H1 (cell line): ENCODE measurements at regions not wholly inside any gene's neighbourhood (a gene's known extent, or its start where the extent isn't known, plus 50 kb on each side); places are given as distances from the start of the nearest gene placed in this dataset.

ENCODE experiments used
- CTCF ChIA-PET: fragments of 300-600 bp; sonication (Branson Sonifier 250); formaldehyde crosslinking; loops from one replicate; lab custom pipeline; 2021; ENCODE audit not compliant: partially characterized antibody; lab: Charles Lee
- POLR2A ChIA-PET: fragments of 300-600 bp; sonication (Branson Sonifier 250); formaldehyde crosslinking; loops from one replicate; lab custom pipeline; 2021; ENCODE audit warnings: inconsistent platforms; ENCODE audit not compliant: partially characterized antibody; lab: Charles Lee
- DNase-seq, 2 experiments: peaks; one replicate each; pipeline versions ENCODE4 v3.0.0 to v3.0.0-alpha.2; 2010 to 2022; ENCODE audit warnings: low spot score in 2 of 2, low read depth in 1 of 2, mixed read lengths in 1 of 2
- FAIRE-seq: peaks from 2 replicates; lab custom pipeline; 2011; peaks lifted over from hg19 to GRCh38; lab: Jason Lieb, UNC
- H2AFZ ChIP-seq: 2 replicates; pipeline ENCODE4 v1.8.1; 2012; ENCODE audit warnings: low read length, inconsistent platforms
- H2AK5ac ChIP-seq: 2 replicates; pipeline ENCODE4 v1.6.1; 2013; ENCODE audit warnings: low read depth, low read length
- H2BK120ac ChIP-seq: replicated peaks from 2 replicates; pipeline ENCODE3; 2013; ENCODE audit warnings: low read depth, low read length, inconsistent platforms
- H2BK12ac ChIP-seq: 2 replicates; pipeline ENCODE4 v1.6.1; 2013; ENCODE audit warnings: low read depth, low read length
- H2BK15ac ChIP-seq: 2 replicates; pipeline ENCODE4 v1.6.1; 2013; ENCODE audit warnings: low read length
- H2BK20ac ChIP-seq: 2 replicates; pipeline ENCODE4 v1.6.1; 2013; ENCODE audit warnings: low read length
- H2BK5ac ChIP-seq: 2 replicates; pipeline ENCODE4 v1.6.1; 2013; ENCODE audit warnings: low read depth, low read length
- H3K14ac ChIP-seq: 2 replicates; pipeline ENCODE4 v1.6.1; 2013; ENCODE audit warnings: inconsistent platforms; ENCODE audit not compliant: insufficient read length
- H3K18ac ChIP-seq: 2 replicates; pipeline ENCODE4 v1.6.1; 2013; ENCODE audit warnings: low read length; ENCODE audit errors: extremely low read depth
- H3K23ac ChIP-seq: 2 replicates; pipeline ENCODE4 v1.6.1; 2013; ENCODE audit warnings: inconsistent platforms; ENCODE audit not compliant: insufficient read length
- H3K23me2 ChIP-seq: 2 replicates; pipeline ENCODE4 v1.6.1; 2013; ENCODE audit warnings: low read depth, low read length
- H3K27ac ChIP-seq: 2 replicates; pipeline ENCODE4 v1.6.1; 2011; ENCODE audit warnings: low read depth, low read length, inconsistent platforms
- H3K27me3 ChIP-seq, 4 experiments: replicated peaks in 1 of 4; 1 replicate in 1 of 4; 2 replicates in 3 of 4; pipeline versions ENCODE4 v1.6.1 to v1.8.1; 2011 to 2013; ENCODE audit warnings: low read length in 3 of 4, mild to moderate bottlenecking in 3 of 4, inconsistent platforms in 2 of 4, mixed read lengths in 2 of 4, moderate library complexity in 1 of 4; ENCODE audit not compliant: control insufficient read depth in 3 of 4, insufficient read depth in 3 of 4; ENCODE audit errors: extremely low read depth in 1 of 4
- H3K36me3 ChIP-seq, 4 experiments: 2 replicates each; pipeline versions ENCODE4 v1.6.1 to v1.8.1; 2011 to 2013; ENCODE audit warnings: mild to moderate bottlenecking in 4 of 4, low read length in 3 of 4, moderate library complexity in 2 of 4, control low read depth in 1 of 4, inconsistent platforms in 1 of 4; ENCODE audit not compliant: insufficient read depth in 4 of 4, control insufficient read depth in 2 of 4
- H3K4ac ChIP-seq: replicated peaks from 2 replicates; pipeline ENCODE3; 2013; ENCODE audit warnings: low read length, low read depth, mixed read lengths, inconsistent platforms; ENCODE audit not compliant: insufficient read length
- H3K4me1 ChIP-seq, 4 experiments: replicated peaks in 1 of 4; 1 replicate in 1 of 4; 2 replicates in 3 of 4; pipeline versions ENCODE4 v1.6.1 to v1.8.1; 2011 to 2013; ENCODE audit warnings: low read length in 3 of 4, inconsistent platforms in 2 of 4, mixed read lengths in 1 of 4; ENCODE audit not compliant: insufficient read depth in 4 of 4, control insufficient read depth in 3 of 4
- H3K4me2 ChIP-seq, 2 experiments: 2 replicates each; pipeline versions ENCODE4 v1.6.1 to v1.8.1; 2011 to 2013; ENCODE audit warnings: low read depth in 2 of 2, low read length in 2 of 2, control low read depth in 1 of 2, inconsistent platforms in 1 of 2, mild to moderate bottlenecking in 1 of 2; ENCODE audit not compliant: insufficient read depth in 1 of 2
- H3K4me3 ChIP-seq, 4 experiments: fragments of 200-600, 300-600 bp in 1 of 4; sonication (generic), shearing (Covaris generic), sonication (Bioruptor Twin) in 1 of 4; 2 replicates each; pipeline versions ENCODE4 v1.5.1 to v1.8.1; 2011 to 2016; ENCODE audit warnings: low read length in 4 of 4, low read depth in 3 of 4, control low read depth in 2 of 4, inconsistent platforms in 2 of 4, mild to moderate bottlenecking in 2 of 4, mixed read lengths in 1 of 4, moderate library complexity in 1 of 4; ENCODE audit not compliant: insufficient read depth in 2 of 4; ENCODE audit errors: extremely low read depth in 1 of 4
- H3K56ac ChIP-seq: replicated peaks from 2 replicates; pipeline ENCODE3; 2013; ENCODE audit warnings: low read depth, mild to moderate bottlenecking, mixed read lengths, low read length, inconsistent platforms; ENCODE audit not compliant: insufficient read length
- H3K79me1 ChIP-seq: 2 replicates; pipeline ENCODE4 v1.6.1; 2013; ENCODE audit warnings: low read depth, low read length, control low read depth
- H3K79me2 ChIP-seq, 2 experiments: 2 replicates each; pipeline versions ENCODE4 v1.6.1 to v1.8.1; 2012 to 2013; ENCODE audit warnings: low read length in 2 of 2, mild to moderate bottlenecking in 2 of 2, inconsistent platforms in 1 of 2; ENCODE audit not compliant: insufficient read depth in 2 of 2, control insufficient read depth in 1 of 2
- H3K9ac ChIP-seq, 4 experiments: replicated peaks in 1 of 4; 1 replicate in 1 of 4; 2 replicates in 3 of 4; pipeline versions ENCODE4 v1.6.1 to v1.8.1; 2011 to 2013; ENCODE audit warnings: low read depth in 3 of 4, low read length in 3 of 4, control low read depth in 2 of 4, mild to moderate bottlenecking in 2 of 4, moderate library complexity in 2 of 4, inconsistent platforms in 1 of 4; ENCODE audit errors: extremely low read depth in 1 of 4
- H3K9me3 ChIP-seq, 2 experiments: 2 replicates each; pipeline versions ENCODE4 v1.6.1 to v1.8.1; 2012 to 2013; ENCODE audit warnings: mild to moderate bottlenecking in 2 of 2, moderate library complexity in 2 of 2, control low read depth in 1 of 2, inconsistent platforms in 1 of 2, low read depth in 1 of 2, low read length in 1 of 2, mixed read lengths in 1 of 2; ENCODE audit not compliant: insufficient read depth in 2 of 2
- H4K20me1 ChIP-seq, 2 experiments: replicated peaks in 1 of 2; 2 replicates each; pipeline versions ENCODE3 to v1.8.1; 2011 to 2013; ENCODE audit warnings: inconsistent platforms in 2 of 2, low read length in 2 of 2, mild to moderate bottlenecking in 1 of 2; ENCODE audit not compliant: insufficient read depth in 2 of 2, control insufficient read depth in 1 of 2
- H4K5ac ChIP-seq: 2 replicates; pipeline ENCODE4 v1.6.1; 2013; ENCODE audit warnings: low read length, low read depth, mixed read lengths, inconsistent platforms; ENCODE audit not compliant: insufficient read length
- H4K8ac ChIP-seq: 2 replicates; pipeline ENCODE4 v1.8.0; 2013; ENCODE audit warnings: mild to moderate bottlenecking, moderate library complexity, low read length, inconsistent platforms; ENCODE audit not compliant: insufficient read depth; ENCODE audit errors: extremely low read depth
- H4K91ac ChIP-seq: replicated peaks from 2 replicates; pipeline ENCODE3; 2013; ENCODE audit warnings: low read length, mixed read lengths, inconsistent platforms; ENCODE audit not compliant: insufficient read length
- CREB1 ChIP-seq: IDR thresholded peaks from 2 replicates; pipeline ENCODE4 v1.6.1; 2012; ENCODE audit warnings: inconsistent platforms
- GABPA ChIP-seq: IDR thresholded peaks from 2 replicates; pipeline ENCODE4 v1.6.1; 2011; ENCODE audit warnings: mild to moderate bottlenecking, low read length, moderate library complexity, borderline replicate concordance; ENCODE audit not compliant: insufficient read depth
- HDAC2 ChIP-seq, 2 experiments: fragments of 300-600 bp in 1 of 2; sonication (generic) in 1 of 2; IDR thresholded peaks; 2 replicates each; pipeline ENCODE4 v1.6.1; 2011 to 2012; ENCODE audit warnings: low read depth in 2 of 2, low read length in 2 of 2, mild to moderate bottlenecking in 2 of 2, moderate library complexity in 2 of 2, borderline replicate concordance in 1 of 2, inconsistent platforms in 1 of 2
- KDM1A ChIP-seq: fragments of 200-600, 300-600 bp; sonication (generic); IDR thresholded peaks from 2 replicates; pipeline ENCODE4 v1.7.1; 2016; ENCODE audit warnings: mild to moderate bottlenecking, low read length, borderline replicate concordance
- POLR2AphosphoS5 ChIP-seq: IDR thresholded peaks from 2 replicates; pipeline ENCODE4 v1.6.1; 2011; ENCODE audit warnings: low read depth, low read length
- SRF ChIP-seq: IDR thresholded peaks from 2 replicates; pipeline ENCODE4 v1.6.1; 2011; ENCODE audit warnings: mild to moderate bottlenecking, low read depth, low read length, moderate library complexity
- TAF7 ChIP-seq: optimal IDR thresholded peaks from 2 replicates; pipeline ENCODE3; 2011; ENCODE audit warnings: low read depth, mild to moderate bottlenecking, inconsistent platforms, low read length, moderate library complexity, borderline replicate concordance
- TBP ChIP-seq: IDR thresholded peaks from 2 replicates; pipeline ENCODE4 v1.6.1; 2011; ENCODE audit warnings: low read depth, low read length, improper control_type of control experiment
- YY1 ChIP-seq: IDR thresholded peaks from 2 replicates; pipeline ENCODE4 v1.6.1; 2011; ENCODE audit warnings: low read depth, mild to moderate bottlenecking, low read length
- WGBS, 2 experiments: shearing (Covaris generic) in 1 of 2; methylation state at CpG; one replicate each; pipeline versions ENCODE4 v1.1.6 to v1.1.7; 2013 to 2015; ENCODE audit warnings: low lambda C conversion rate in 2 of 2, mixed read lengths in 2 of 2, inconsistent platforms in 1 of 2, low coverage in 1 of 2, missing lambda C conversion rate in 1 of 2; ENCODE audit not compliant: insufficient replicate concordance in 2 of 2, insufficient coverage in 1 of 2, insufficient read length in 1 of 2; ENCODE audit errors: extremely low coverage in 1 of 2, missing lambda C conversion rate in 1 of 2; 5-methylcytosine and 5-hydroxymethylcytosine counted together

GRCh38 chr2:189298038-189298437, 118.5 kb upstream of the COL5A2 start:
- Histone ChIP-seq H3K18ac (no peak overlapping the region), H3K23ac (no peak overlapping the region), H2AK5ac (no peak overlapping the region), H2BK15ac (no peak overlapping the region), H3K4me3 (no peak overlapping the region), H4K20me1 (no peaks in the 10 kb centered on the region), H3K4me1 (no peaks in the 10 kb centered on the region), H3K79me2 (no peaks in the 10 kb centered on the region), H2BK20ac (no peak overlapping the region), H2BK5ac (no peak overlapping the region), H3K14ac (no peak overlapping the region), H3K56ac (no peak overlapping the region), H4K8ac (no peak overlapping the region), H3K27me3 (no peaks in the 10 kb centered on the region), H3K4ac (no peak overlapping the region), H3K4me2 (no peak overlapping the region), H3K79me1 (no peaks in the 10 kb centered on the region), H3K9ac (no peak overlapping the region), H2AFZ (no peak overlapping the region), H3K36me3 (no peaks in the 10 kb centered on the region), H3K23me2 (no peaks in the 10 kb centered on the region), H2BK12ac (no peak overlapping the region), H4K5ac (no peak overlapping the region), H3K9me3 (no peaks in the 10 kb centered on the region), H3K27ac (no peak overlapping the region), H2BK120ac (no peak overlapping the region), H4K91ac (no peak overlapping the region)
- ChIA-PET CTCF (interaction anchor here (1.1 kb wide), 1 partner anchor 11 kb away, joined by 4 read pairs; no protein-coding TSS in a partner anchor), POLR2A (no interaction called here)
- TF ChIP-seq CREB1 (no peak), HDAC2 (IDR thresholded peaks at IDR 0.05; ENCODE audit: borderline replicate concordance in 1 of 2, low read depth in 2 of 2, low read length in 2 of 2) (no peak), POLR2AphosphoS5 (no peak), SRF (no peak), GABPA (no peak), TAF7 (no peak), YY1 (no peak), TBP (no peak), KDM1A (no peak)
- DNase-seq (no peak), FAIRE-seq (no peak)
- 90% methylated on average over 1 of the region's 1 CpG; no CpG with 5 or more reads in 1 of the 2 experiments for WGBS, 2 experiments
